CD14-positive monocyte (primary cell): ENCODE measurements at regions not wholly inside any gene's neighbourhood (a gene's known extent, or its start where the extent isn't known, plus 50 kb on each side); places are given as distances from the start of the nearest gene placed in this dataset.

Experiments
- DNase-seq, 3 donors: peaks; one replicate each; pipeline ENCODE4 v3.0.0-alpha.2; 2011 to 2022
- H2AFZ ChIP-seq: 2 replicates; pipeline ENCODE4 v1.6.0; 2012; ENCODE audit warnings: mild to moderate bottlenecking, low read depth, low read length, inconsistent platforms; ENCODE audit not compliant: insufficient read depth, poor library complexity, severe bottlenecking
- H3K27ac ChIP-seq, 2 donors: 1 replicate in 1 of 2; 2 replicates in 1 of 2; pipeline ENCODE4 v1.5.1; 2012 to 2013; ENCODE audit warnings: low read length in 2 of 2, control low read depth in 1 of 2, inconsistent platforms in 1 of 2, low read depth in 1 of 2, mild to moderate bottlenecking in 1 of 2
- H3K27me3 ChIP-seq, 2 donors: one replicate each; pipeline versions ENCODE4 v1.6.0 to v1.6.1; 2011 to 2013; ENCODE audit warnings: low read length in 2 of 2; ENCODE audit not compliant: control insufficient read depth in 2 of 2, insufficient read depth in 2 of 2
- H3K36me3 ChIP-seq, 2 donors: replicated peaks in 1 of 2; 1 replicate in 1 of 2; 2 replicates in 1 of 2; pipeline versions ENCODE4 v1.5.1 to v1.6.1; 2012 to 2013; ENCODE audit warnings: low read length in 2 of 2, control low read depth in 1 of 2, inconsistent platforms in 1 of 2, mild to moderate bottlenecking in 1 of 2; ENCODE audit not compliant: insufficient read depth in 2 of 2, control insufficient read depth in 1 of 2
- H3K4me1 ChIP-seq, 2 donors: 1 replicate in 1 of 2; 2 replicates in 1 of 2; pipeline versions ENCODE4 v1.5.1 to v1.6.1; 2012 to 2013; ENCODE audit warnings: low read length in 2 of 2, control low read depth in 1 of 2, inconsistent platforms in 1 of 2, mild to moderate bottlenecking in 1 of 2, moderate library complexity in 1 of 2; ENCODE audit not compliant: insufficient read depth in 2 of 2, control insufficient read depth in 1 of 2
- H3K4me2 ChIP-seq: replicated peaks from 2 replicates; pipeline ENCODE3; 2012; ENCODE audit warnings: low read length, moderate library complexity, mild to moderate bottlenecking; ENCODE audit not compliant: poor library complexity, severe bottlenecking; ENCODE audit errors: extremely low read depth
- H3K4me3 ChIP-seq, 3 experiments: fragments of 200-600 bp in 1 of 3; sonication (generic) in 1 of 3; replicated peaks in 1 of 3; 1 replicate in 2 of 3; 2 replicates in 1 of 3; pipeline ENCODE4 v1.5.1; 2011 to 2013; ENCODE audit warnings: low read length in 3 of 3, mild to moderate bottlenecking in 3 of 3, control low read depth in 2 of 3, low read depth in 2 of 3, inconsistent platforms in 1 of 3, moderate library complexity in 1 of 3
- H3K79me2 ChIP-seq: 2 replicates; pipeline ENCODE4 v1.6.0; 2012; ENCODE audit warnings: mild to moderate bottlenecking, control low read depth, inconsistent platforms, low read length, moderate library complexity; ENCODE audit not compliant: insufficient read depth
- H3K9ac ChIP-seq: 2 replicates; pipeline ENCODE4 v1.6.0; 2017; ENCODE audit warnings: low read length, mild to moderate bottlenecking; ENCODE audit not compliant: insufficient read depth, poor library complexity, severe bottlenecking
- H3K9me3 ChIP-seq, 2 donors: replicated peaks in 1 of 2; 1 replicate in 1 of 2; 2 replicates in 1 of 2; pipeline versions ENCODE4 v1.5.1 to v1.6.1; 2012 to 2013; ENCODE audit warnings: low read length in 2 of 2, control low read depth in 1 of 2; ENCODE audit not compliant: control insufficient read depth in 1 of 2, insufficient read depth in 1 of 2
- H4K20me1 ChIP-seq: 2 replicates; pipeline ENCODE4 v1.6.0; 2012; ENCODE audit warnings: mild to moderate bottlenecking, low read length, control low read depth, moderate library complexity; ENCODE audit not compliant: insufficient read depth
- H3K27ac Mint-ChIP-seq, 7 donors: one replicate each; pipeline ENCODE4 v1.8.0; 2020; ENCODE audit warnings: mild to moderate bottlenecking in 7 of 7, mixed read lengths in 7 of 7, moderate library complexity in 6 of 7, inconsistent platforms in 2 of 7
- H3K27me3 Mint-ChIP-seq, 3 donors: one replicate each; pipeline ENCODE4 v1.8.0; 2021 to 2022; ENCODE audit warnings: low read depth in 3 of 3, mild to moderate bottlenecking in 3 of 3, mixed read lengths in 3 of 3, moderate library complexity in 3 of 3, inconsistent platforms in 1 of 3
- H3K36me3 Mint-ChIP-seq, 2 donors: one replicate each; pipeline ENCODE4 v1.8.0; 2020; ENCODE audit warnings: mixed read lengths in 2 of 2, inconsistent platforms in 1 of 2, mild to moderate bottlenecking in 1 of 2
- H3K4me1 Mint-ChIP-seq: one replicate; pipeline ENCODE4 v1.8.0; 2020; ENCODE audit warnings: mild to moderate bottlenecking, mixed read lengths
- H3K4me3 Mint-ChIP-seq, 2 donors: one replicate each; pipeline ENCODE4 v1.8.0; 2020; ENCODE audit warnings: mild to moderate bottlenecking in 2 of 2, mixed read lengths in 2 of 2, moderate library complexity in 1 of 2
- H3K9me3 Mint-ChIP-seq, 7 donors: one replicate each; pipeline ENCODE4 v1.8.0; 2020 to 2022; ENCODE audit warnings: mixed read lengths in 7 of 7, mild to moderate bottlenecking in 6 of 7, moderate library complexity in 6 of 7, inconsistent platforms in 2 of 7
- CTCF ChIP-seq: fragments of 200-600 bp; IDR thresholded peaks from one replicate; pipeline ENCODE4 v1.8.0; 2022; ENCODE audit warnings: antibody characterized with exemption, mild to moderate bottlenecking
- WGBS: methylation state at CpG from one replicate; pipeline ENCODE4 v1.1.5; 2013; ENCODE audit warnings: missing lambda C conversion rate; ENCODE audit not compliant: insufficient coverage; 5-methylcytosine and 5-hydroxymethylcytosine counted together
- intact Hi-C, 2 donors: fragments of 100-400 bp; cut with micrococcal nuclease; formaldehyde crosslinking; loops; one replicate each; pipeline versions ENCODE4 v1.15.0 to v1.15.1; 2023

GRCh38 chr18:44238454-44238853 is 442.2 kb upstream of the SETBP1 start:
- H3K27me3 ChIP-seq = no peaks in the 10 kb centered on the region
- Mint-ChIP-seq H3K9me3 (peaks cover 0 to 2% (median 0%) of the 10 kb centered on the region in 7 donors), H3K27ac (no peak overlapping the region), H3K4me3 (no peak overlapping the region), H3K27me3 (peaks cover 0 to 2% (median 0%) of the 10 kb centered on the region in 3 donors), H3K4me1 (no peaks in the 10 kb centered on the region), H3K36me3 (no peaks in the 10 kb centered on the region)
- DNase-seq = no peak
- no peak overlapping the region for H3K9ac ChIP-seq
- H3K9me3 ChIP-seq = no peaks in the 10 kb centered on the region
- H4K20me1 ChIP-seq = no peaks in the 10 kb centered on the region
- no peak for TF ChIP-seq CTCF
- H3K79me2 ChIP-seq = no peaks in the 10 kb centered on the region
- no peaks in the 10 kb centered on the region for H3K4me1 ChIP-seq
- intact Hi-C loops = no loop called here
- H3K4me3 ChIP-seq = no peak overlapping the region
- no peak overlapping the region for H2AFZ ChIP-seq
- H3K4me2 ChIP-seq = no peak overlapping the region
- no peak overlapping the region for H3K27ac ChIP-seq
- 81% methylated on average over 1 of the region's 2 CpGs for WGBS
- no peaks in the 10 kb centered on the region for H3K36me3 ChIP-seq

- no peaks in the 10 kb centered on the region for H3K36me3 Mint-ChIP-seq
Observed at GRCh38 chr18:44238911-44239310, 441.8 kb upstream of the SETBP1 start.

More at GRCh38 chr18:44238911-44239310, 441.8 kb upstream of the SETBP1 start:
- H3K79me2 ChIP-seq = no peaks in the 10 kb centered on the region
- H2AFZ ChIP-seq = no peak overlapping the region
- H3K27ac ChIP-seq = no peak overlapping the region
- no peaks in the 10 kb centered on the region for H3K9me3 ChIP-seq
- H3K27me3 ChIP-seq = no peaks in the 10 kb centered on the region
- no peaks in the 10 kb centered on the region for H3K4me1 ChIP-seq
- Mint-ChIP-seq H3K27ac (no peak overlapping the region), H3K4me1 (no peaks in the 10 kb centered on the region), H3K4me3 (no peak overlapping the region), H3K27me3 (peaks cover 0 to 2% (median 0%) of the 10 kb centered on the region in 3 donors), H3K9me3 (peaks cover 0 to 2% (median 0%) of the 10 kb centered on the region in 7 donors)
- WGBS = no CpG with 5 or more reads among the region's 1 CpG
- intact Hi-C loops = no loop called here
- H4K20me1 ChIP-seq = no peaks in the 10 kb centered on the region
- DNase-seq = no peak
- H3K9ac ChIP-seq = no peak overlapping the region
- H3K4me3 ChIP-seq = no peak overlapping the region
- TF ChIP-seq CTCF = no peak
- H3K36me3 ChIP-seq = no peaks in the 10 kb centered on the region
- H3K4me2 ChIP-seq = no peak overlapping the region
